Erythroblast (primary cell): ENCODE measurements at regions not wholly inside any gene's neighbourhood (a gene's known extent, or its start where the extent isn't known, plus 50 kb on each side); places are given as distances from the start of the nearest gene placed in this dataset.

ENCODE experiments used
- GATA1 ChIP-seq: IDR thresholded peaks from 2 replicates; pipeline ENCODE4 v1.6.1; 2011; ENCODE audit warnings: low read depth, mild to moderate bottlenecking, control low read depth, low read length, moderate library complexity
- POLR2A ChIP-seq: IDR thresholded peaks from 2 replicates; pipeline ENCODE4 v1.6.1; 2011; ENCODE audit warnings: mild to moderate bottlenecking, low read length

- no peak for TF ChIP-seq POLR2A
- no peak for TF ChIP-seq GATA1
These were observed 92.1 kb upstream of the CXCL12 start for GRCh38 chr10:44477046-44477425.
